OCI-LY7 (cell line): ENCODE measurements at regions not wholly inside any gene's neighbourhood (a gene's known extent, or its start where the extent isn't known, plus 50 kb on each side); places are given as distances from the start of the nearest gene placed in this dataset.

Source experiments
- BruUV-seq: library from RNA; stranded (reverse); fragments of 400-500 nt; replicated peaks from 2 replicates; lab custom pipeline; 2021; lab: Mats Ljungman, UMichigan
- CTCF ChIA-PET: fragments of 300-600 bp; sonication (Branson Sonifier 250); formaldehyde crosslinking; loops from one replicate; lab custom pipeline; 2022; ENCODE audit warnings: antibody characterized with exemption; ENCODE audit not compliant: unreplicated experiment; lab: Charles Lee
- POLR2A ChIA-PET: fragments of 300-600 bp; sonication (Branson Sonifier 250); formaldehyde crosslinking; loops from one replicate; lab custom pipeline; 2022; ENCODE audit warnings: antibody characterized with exemption; lab: Charles Lee
- DNase-seq: peaks from one replicate; pipeline ENCODE4 v3.0.0-alpha.2; 2015; ENCODE audit warnings: low spot score
- H2AFZ ChIP-seq: fragments of 200-600 bp; sonication (generic), shearing (Covaris generic); 2 replicates; pipeline ENCODE4 v1.6.1; 2014; ENCODE audit warnings: mild to moderate bottlenecking, antibody characterized with exemption, low read length, moderate library complexity
- H3K27ac ChIP-seq: fragments of 200-600 bp; sonication (generic); 2 replicates; pipeline ENCODE4 v1.5.1; 2014; ENCODE audit warnings: mixed run types, low read depth, mild to moderate bottlenecking, moderate library complexity, low read length, inconsistent platforms; ENCODE audit not compliant: poor library complexity, severe bottlenecking
- H3K36me3 ChIP-seq: fragments of 200-600 bp; sonication (generic); 2 replicates; pipeline ENCODE4 v1.6.1; 2014; ENCODE audit warnings: mild to moderate bottlenecking, antibody characterized with exemption, low read length, moderate library complexity, mixed read lengths; ENCODE audit not compliant: insufficient read depth
- H3K4me1 ChIP-seq: fragments of 200-600 bp; sonication (generic); 2 replicates; pipeline ENCODE4 v1.5.1; 2014; ENCODE audit warnings: mild to moderate bottlenecking, low read length; ENCODE audit not compliant: insufficient read depth, poor library complexity, severe bottlenecking
- H3K4me2 ChIP-seq: fragments of 200-600 bp; sonication (generic); 2 replicates; pipeline ENCODE4 v1.6.1; 2014; ENCODE audit warnings: mild to moderate bottlenecking, low read length
- H3K4me3 ChIP-seq: fragments of 200-600 bp; sonication (generic); 2 replicates; pipeline ENCODE4 v1.5.1; 2014; ENCODE audit warnings: mild to moderate bottlenecking, low read depth, low read length; ENCODE audit not compliant: poor library complexity, severe bottlenecking
- H3K79me2 ChIP-seq: fragments of 200-600 bp; sonication (generic); 2 replicates; pipeline ENCODE4 v1.6.1; 2016; ENCODE audit warnings: low read depth, mild to moderate bottlenecking, low read length, moderate library complexity, mixed read lengths; ENCODE audit not compliant: insufficient read depth
- H3K9me2 ChIP-seq: fragments of 200-600 bp; sonication (generic); 2 replicates; pipeline ENCODE4 v1.6.1; 2016; ENCODE audit warnings: mild to moderate bottlenecking, low read length, mixed read lengths; ENCODE audit not compliant: insufficient read depth
- H3K9me3 ChIP-seq: fragments of 200-600 bp; sonication (generic); 2 replicates; pipeline ENCODE4 v1.6.1; 2014; ENCODE audit warnings: mild to moderate bottlenecking, mixed run types, low read length, mixed read lengths
- H4K20me1 ChIP-seq: fragments of 200-600 bp; sonication (generic); 2 replicates; pipeline ENCODE4 v1.6.1; 2014; ENCODE audit warnings: mild to moderate bottlenecking, antibody characterized with exemption, low read length, moderate library complexity, mixed read lengths; ENCODE audit not compliant: insufficient read depth
- EZH2phosphoT487 ChIP-seq: fragments of 200-600 bp; sonication (generic); IDR thresholded peaks from 2 replicates; pipeline ENCODE4 v1.6.1; 2018; ENCODE audit warnings: low read depth, borderline replicate concordance, mild to moderate bottlenecking, mixed run types, antibody characterized with exemption, low read length, moderate library complexity, mixed read lengths
- intact Hi-C: fragments of 100-400 bp; cut with micrococcal nuclease; formaldehyde crosslinking; loops from one replicate; pipeline ENCODE4 v1.10.0; 2022; ENCODE audit not compliant: unreplicated experiment
- TF ChIP-seq, protein P1 (sequence below): fragments of 200-600 bp; sonication (generic); conservative IDR thresholded peaks from 2 replicates; pipeline ENCODE4 v1.5.1; 2014; ENCODE audit warnings: mild to moderate bottlenecking, antibody characterized with exemption, low read length, moderate library complexity, mixed read lengths

DNA sequence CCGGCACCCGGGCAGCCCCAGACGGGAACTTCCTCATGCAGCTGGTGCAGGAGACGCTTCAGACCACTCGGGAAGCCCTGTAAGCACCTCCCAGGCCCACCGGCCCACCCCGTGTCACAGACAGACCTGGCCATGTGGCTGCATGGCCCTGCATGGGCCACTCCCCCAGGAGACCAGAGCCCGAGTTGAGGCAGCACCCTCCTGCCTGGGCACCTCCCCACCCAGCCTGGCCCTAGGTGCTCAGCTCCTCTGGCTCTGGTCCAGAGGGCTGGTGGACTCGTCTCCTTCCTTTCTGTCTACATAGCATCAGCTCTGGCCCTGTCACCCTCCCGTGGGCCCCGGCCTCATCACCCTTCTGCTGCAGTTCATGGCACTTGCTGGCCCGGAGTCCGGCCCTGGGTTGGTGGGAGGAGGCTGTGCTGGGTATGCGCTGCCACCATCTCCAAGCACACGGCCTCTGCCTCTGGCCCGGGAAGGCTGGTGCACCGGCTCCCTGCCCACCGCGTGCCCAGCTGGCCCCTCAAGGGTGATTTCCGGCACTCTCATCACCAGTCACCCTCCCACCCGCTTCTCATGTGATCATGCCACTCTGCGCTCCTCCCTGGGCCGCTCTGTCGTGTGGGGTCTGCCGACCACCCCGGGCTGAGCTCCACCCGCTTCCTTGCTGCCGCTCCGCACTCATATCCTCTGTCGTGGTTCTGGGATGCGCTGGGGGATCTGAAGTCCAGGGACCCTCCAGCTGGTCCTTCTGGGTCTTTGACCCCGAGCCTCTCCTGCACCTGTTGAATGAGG lies 53.1 kb upstream of the DPYSL4 start:
- Histone ChIP-seq H3K4me1 (no peaks in the 10 kb centered on the region), H2AFZ (no peak overlapping the region), H3K36me3 (no peaks in the 10 kb centered on the region), H3K9me2 (no peaks in the 10 kb centered on the region), H3K79me2 (no peaks in the 10 kb centered on the region), H3K9me3 (no peaks in the 10 kb centered on the region), H3K4me2 (no peak overlapping the region), H3K4me3 (no peak overlapping the region), H4K20me1 (no peaks in the 10 kb centered on the region), H3K27ac (no peak overlapping the region)
- no peak for DNase-seq
- BruUV-seq: no TSS peak
- CTCF ChIA-PET: no interaction called here
- no peak for TF ChIP-seq EZH2phosphoT487
- TF ChIP-seq, protein P1, sequence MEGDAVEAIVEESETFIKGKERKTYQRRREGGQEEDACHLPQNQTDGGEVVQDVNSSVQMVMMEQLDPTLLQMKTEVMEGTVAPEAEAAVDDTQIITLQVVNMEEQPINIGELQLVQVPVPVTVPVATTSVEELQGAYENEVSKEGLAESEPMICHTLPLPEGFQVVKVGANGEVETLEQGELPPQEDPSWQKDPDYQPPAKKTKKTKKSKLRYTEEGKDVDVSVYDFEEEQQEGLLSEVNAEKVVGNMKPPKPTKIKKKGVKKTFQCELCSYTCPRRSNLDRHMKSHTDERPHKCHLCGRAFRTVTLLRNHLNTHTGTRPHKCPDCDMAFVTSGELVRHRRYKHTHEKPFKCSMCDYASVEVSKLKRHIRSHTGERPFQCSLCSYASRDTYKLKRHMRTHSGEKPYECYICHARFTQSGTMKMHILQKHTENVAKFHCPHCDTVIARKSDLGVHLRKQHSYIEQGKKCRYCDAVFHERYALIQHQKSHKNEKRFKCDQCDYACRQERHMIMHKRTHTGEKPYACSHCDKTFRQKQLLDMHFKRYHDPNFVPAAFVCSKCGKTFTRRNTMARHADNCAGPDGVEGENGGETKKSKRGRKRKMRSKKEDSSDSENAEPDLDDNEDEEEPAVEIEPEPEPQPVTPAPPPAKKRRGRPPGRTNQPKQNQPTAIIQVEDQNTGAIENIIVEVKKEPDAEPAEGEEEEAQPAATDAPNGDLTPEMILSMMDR: no peak
- intact Hi-C loops: no loop called here
- POLR2A ChIA-PET: no interaction called here

GRCh38 chr10:132134241-132135052 lies 52.3 kb upstream of the DPYSL4 start:
- H3K79me2 ChIP-seq: no peaks in the 10 kb centered on the region
- no peaks in the 10 kb centered on the region for H3K4me1 ChIP-seq
- no peaks in the 10 kb centered on the region for H3K36me3 ChIP-seq
- H2AFZ ChIP-seq: no peak overlapping the region
- no peak overlapping the region for H3K4me3 ChIP-seq
- TF ChIP-seq, protein P1: no peak
- no peak for TF ChIP-seq EZH2phosphoT487
- intact Hi-C loops: no loop called here
- CTCF ChIA-PET: no interaction called here
- BruUV-seq: no TSS peak
- H4K20me1 ChIP-seq: no peaks in the 10 kb centered on the region
- no peak for DNase-seq
- no peaks in the 10 kb centered on the region for H3K9me3 ChIP-seq
- no peak overlapping the region for H3K27ac ChIP-seq
- H3K9me2 ChIP-seq: no peaks in the 10 kb centered on the region
- POLR2A ChIA-PET: no interaction called here
- H3K4me2 ChIP-seq: no peak overlapping the region
